HEK293 (cell line): ENCODE measurements at regions not wholly inside any gene's neighbourhood (a gene's known extent, or its start where the extent isn't known, plus 50 kb on each side); places are given as distances from the start of the nearest gene placed in this dataset.

ENCODE experiments used
- CTCF ChIA-PET: fragments of 350-600 bp; formaldehyde crosslinking; extraction: SDS; loops from one replicate; lab custom pipeline; 2021; ENCODE audit warnings: antibody characterized with exemption; lab: Yijun Ruan, JAX
- POLR2A ChIA-PET: fragments of 300-600 bp; formaldehyde crosslinking; extraction: SDS; loops from one replicate; lab custom pipeline; 2020; ENCODE audit warnings: antibody characterized with exemption, inconsistent platforms; lab: Yijun Ruan, JAX
- H3K27ac ChIP-seq: fragments of 200-500 bp; sonication (Bioruptor generic); 2 replicates; pipeline ENCODE4 v1.5.1; 2014; ENCODE audit warnings: low read depth, low read length, control low read depth, inconsistent platforms; ENCODE audit errors: extremely low read depth
- H3K36me3 ChIP-seq, 2 experiments: fragments of 200-500 bp in 1 of 2; sonication (Bioruptor generic) in 1 of 2; 1 replicate in 1 of 2; 2 replicates in 1 of 2; pipeline ENCODE4 v1.5.1; 2014 to 2017; ENCODE audit warnings: inconsistent platforms in 2 of 2, low read length in 2 of 2; ENCODE audit not compliant: control insufficient read depth in 2 of 2, insufficient read depth in 1 of 2
- H3K4me1 ChIP-seq: fragments of 200-500 bp; sonication (Bioruptor generic); 2 replicates; pipeline ENCODE4 v1.5.1; 2014; ENCODE audit warnings: mild to moderate bottlenecking, low read length, inconsistent platforms; ENCODE audit not compliant: control insufficient read depth, insufficient read depth
- H3K4me3 ChIP-seq: 2 replicates; pipeline ENCODE4 v1.5.1; 2011; ENCODE audit warnings: low read depth, mild to moderate bottlenecking, control low read depth, low read length, moderate library complexity
- H3K9me3 ChIP-seq: fragments of 200-500 bp; sonication (Bioruptor generic); 2 replicates; pipeline ENCODE4 v1.5.1; 2014; ENCODE audit warnings: low read depth, low read length, inconsistent platforms; ENCODE audit not compliant: control insufficient read depth, insufficient read depth
- GLI2 ChIP-seq: fragments of 450-650 bp; formaldehyde crosslinking; IDR thresholded peaks from 2 replicates; pipeline ENCODE4; 2017; ENCODE audit warnings: missing biosample characterization, missing genetic modification characterization, low read depth, borderline replicate concordance
- GLI4 ChIP-seq: fragments of 450-650 bp; formaldehyde crosslinking; IDR thresholded peaks from 2 replicates; pipeline ENCODE4 v1.5.1; 2016; ENCODE audit warnings: missing biosample characterization, missing genetic modification characterization
- HOXC10 ChIP-seq: sonication (generic); formaldehyde crosslinking; IDR thresholded peaks from 2 replicates; pipeline ENCODE4 v1.8.1; 2023; ENCODE audit warnings: mild to moderate bottlenecking, missing genetic modification reagents
- KLF1 ChIP-seq: fragments of 450-650 bp; formaldehyde crosslinking; IDR thresholded peaks from 2 replicates; pipeline ENCODE4 v1.5.1; 2016; ENCODE audit warnings: missing biosample characterization, missing genetic modification characterization
- KLF16 ChIP-seq: fragments of 450-650 bp; formaldehyde crosslinking; IDR thresholded peaks from 2 replicates; pipeline ENCODE4 v1.5.1; 2017; ENCODE audit warnings: missing biosample characterization, missing genetic modification characterization
- OSR2 ChIP-seq: fragments of 450-650 bp; formaldehyde crosslinking; IDR thresholded peaks from 2 replicates; pipeline ENCODE4 v1.5.1; 2016; ENCODE audit warnings: missing biosample characterization, missing genetic modification characterization
- ZFP69B ChIP-seq: fragments of 450-650 bp; formaldehyde crosslinking; IDR thresholded peaks from 2 replicates; pipeline ENCODE4 v1.5.1; 2016; ENCODE audit warnings: missing biosample characterization, missing genetic modification characterization
- ZIC2 ChIP-seq: fragments of 450-650 bp; formaldehyde crosslinking; IDR thresholded peaks from 2 replicates; pipeline ENCODE4 v1.5.1; 2016; ENCODE audit warnings: missing biosample characterization, missing genetic modification characterization
- ZNF155 ChIP-seq: fragments of 450-650 bp; formaldehyde crosslinking; IDR thresholded peaks from 2 replicates; pipeline ENCODE4 v1.5.1; 2016; ENCODE audit warnings: missing biosample characterization, missing genetic modification characterization
- ZNF221 ChIP-seq: fragments of 450-650 bp; formaldehyde crosslinking; IDR thresholded peaks from 2 replicates; pipeline ENCODE4 v1.5.1; 2017; ENCODE audit warnings: missing biosample characterization, missing genetic modification characterization, borderline replicate concordance
- ZNF302 ChIP-seq: fragments of 450-650 bp; formaldehyde crosslinking; IDR thresholded peaks from 2 replicates; pipeline ENCODE4 v1.5.1; 2016; ENCODE audit warnings: missing biosample characterization, missing genetic modification characterization, low read depth
- ZNF354C ChIP-seq: fragments of 450-650 bp; formaldehyde crosslinking; IDR thresholded peaks from 2 replicates; pipeline ENCODE4 v1.5.1; 2016; ENCODE audit warnings: missing biosample characterization, missing genetic modification characterization, low read depth, borderline replicate concordance
- ZNF37A ChIP-seq: fragments of 450-650 bp; IDR thresholded peaks from 2 replicates; pipeline ENCODE4 v1.5.1; 2018; ENCODE audit warnings: missing biosample characterization, missing genetic modification characterization
- ZNF426 ChIP-seq: fragments of 450-650 bp; formaldehyde crosslinking; IDR thresholded peaks from 2 replicates; pipeline ENCODE4 v1.5.1; 2017; ENCODE audit warnings: missing biosample characterization, missing genetic modification characterization, mild to moderate bottlenecking, inconsistent platforms, moderate library complexity
- ZNF48 ChIP-seq: fragments of 450-650 bp; formaldehyde crosslinking; IDR thresholded peaks from 2 replicates; pipeline ENCODE4 v1.5.1; 2016; ENCODE audit warnings: missing biosample characterization, missing genetic modification characterization
- ZNF544 ChIP-seq: fragments of 450-650 bp; formaldehyde crosslinking; IDR thresholded peaks from 2 replicates; pipeline ENCODE4 v1.5.0; 2017; ENCODE audit warnings: missing biosample characterization, missing genetic modification characterization
- ZNF596 ChIP-seq: fragments of 450-650 bp; IDR thresholded peaks from 2 replicates; pipeline ENCODE4 v1.5.0; 2018; ENCODE audit warnings: missing biosample characterization, mild to moderate bottlenecking, missing genetic modification characterization, moderate library complexity
- ZNF837 ChIP-seq: fragments of 450-650 bp; formaldehyde crosslinking; IDR thresholded peaks from 2 replicates; pipeline ENCODE4 v1.5.1; 2016; ENCODE audit warnings: missing biosample characterization, missing genetic modification characterization
- ZSCAN23 ChIP-seq: fragments of 450-650 bp; formaldehyde crosslinking; IDR thresholded peaks from 2 replicates; pipeline ENCODE4 v1.5.1; 2016; ENCODE audit warnings: missing biosample characterization, missing genetic modification characterization
- TF ChIP-seq, protein P1 (sequence below): fragments of 450-650 bp; formaldehyde crosslinking; IDR thresholded peaks from 2 replicates; pipeline ENCODE4 v1.5.1; 2016; ENCODE audit warnings: missing biosample characterization, missing genetic modification characterization
- TF ChIP-seq, protein P2 (sequence below): fragments of 450-650 bp; IDR thresholded peaks from 2 replicates; pipeline ENCODE4 v1.5.1; 2018; ENCODE audit warnings: missing biosample characterization, mild to moderate bottlenecking, missing genetic modification characterization
- TF ChIP-seq, protein P3 (sequence below): fragments of 450-650 bp; formaldehyde crosslinking; IDR thresholded peaks from 2 replicates; pipeline ENCODE4 v1.5.1; 2016; ENCODE audit warnings: missing biosample characterization, missing genetic modification characterization, low read depth

DNA sequence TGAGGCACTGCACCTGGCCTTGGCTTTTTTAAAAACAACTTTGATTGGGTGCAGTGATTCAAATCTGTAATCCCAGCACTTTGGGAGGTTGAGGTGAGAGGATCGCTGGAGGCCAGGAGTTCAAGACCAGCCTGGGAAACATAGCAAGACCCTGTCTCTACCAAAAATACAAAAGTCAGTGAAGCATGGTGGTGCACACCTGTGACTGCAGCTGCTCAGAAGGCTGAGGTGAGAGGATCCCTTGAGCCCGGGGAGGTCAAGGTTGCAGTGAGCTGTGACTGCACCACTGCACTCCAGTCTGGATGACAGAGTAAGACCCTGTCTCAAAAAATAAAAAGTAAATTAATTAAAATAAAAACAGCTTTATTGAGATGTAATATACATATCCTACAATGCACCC, 84.9 kb downstream of the NPTX2 start:
- CTCF ChIA-PET = interaction anchor here (1.0 to 1.5 kb wide), 2 partner anchors 44 to 281 kb away, joined by 3 to 4 read pairs; no protein-coding TSS in a partner anchor
- TF ChIP-seq KLF1 = no peak
- TF ChIP-seq HOXC10 (CRISPR knock-in tag) = no peak
- no peak for TF ChIP-seq ZFP69B (tag by site-specific recombination)
- no peak for TF ChIP-seq GLI4
- no peak for TF ChIP-seq ZNF37A (tag by site-specific recombination)
- TF ChIP-seq ZNF302 (tag by site-specific recombination) = no peak
- TF ChIP-seq, protein P1, sequence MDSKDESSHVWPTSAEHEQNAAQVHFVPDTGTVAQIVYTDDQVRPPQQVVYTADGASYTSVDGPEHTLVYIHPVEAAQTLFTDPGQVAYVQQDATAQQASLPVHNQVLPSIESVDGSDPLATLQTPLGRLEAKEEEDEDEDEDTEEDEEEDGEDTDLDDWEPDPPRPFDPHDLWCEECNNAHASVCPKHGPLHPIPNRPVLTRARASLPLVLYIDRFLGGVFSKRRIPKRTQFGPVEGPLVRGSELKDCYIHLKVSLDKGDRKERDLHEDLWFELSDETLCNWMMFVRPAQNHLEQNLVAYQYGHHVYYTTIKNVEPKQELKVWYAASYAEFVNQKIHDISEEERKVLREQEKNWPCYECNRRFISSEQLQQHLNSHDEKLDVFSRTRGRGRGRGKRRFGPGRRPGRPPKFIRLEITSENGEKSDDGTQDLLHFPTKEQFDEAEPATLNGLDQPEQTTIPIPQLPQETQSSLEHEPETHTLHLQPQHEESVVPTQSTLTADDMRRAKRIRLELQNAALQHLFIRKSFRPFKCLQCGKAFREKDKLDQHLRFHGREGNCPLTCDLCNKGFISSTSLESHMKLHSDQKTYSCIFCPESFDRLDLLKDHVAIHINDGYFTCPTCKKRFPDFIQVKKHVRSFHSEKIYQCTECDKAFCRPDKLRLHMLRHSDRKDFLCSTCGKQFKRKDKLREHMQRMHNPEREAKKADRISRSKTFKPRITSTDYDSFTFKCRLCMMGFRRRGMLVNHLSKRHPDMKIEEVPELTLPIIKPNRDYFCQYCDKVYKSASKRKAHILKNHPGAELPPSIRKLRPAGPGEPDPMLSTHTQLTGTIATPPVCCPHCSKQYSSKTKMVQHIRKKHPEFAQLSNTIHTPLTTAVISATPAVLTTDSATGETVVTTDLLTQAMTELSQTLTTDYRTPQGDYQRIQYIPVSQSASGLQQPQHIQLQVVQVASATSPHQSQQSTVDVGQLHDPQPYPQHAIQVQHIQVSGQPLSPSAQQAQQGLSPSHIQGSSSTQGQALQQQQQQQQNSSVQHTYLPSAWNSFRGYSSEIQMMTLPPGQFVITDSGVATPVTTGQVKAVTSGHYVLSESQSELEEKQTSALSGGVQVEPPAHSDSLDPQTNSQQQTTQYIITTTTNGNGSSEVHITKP (tag by site-specific recombination) = no peak
- TF ChIP-seq GLI2 (tag by site-specific recombination) = no peak
- TF ChIP-seq ZIC2 = no peak
- TF ChIP-seq ZNF426 = no peak
- no peak for TF ChIP-seq ZNF48 (tag by site-specific recombination)
- TF ChIP-seq ZSCAN23 (tag by site-specific recombination) = no peak
- no peak for TF ChIP-seq KLF16 (tag by site-specific recombination)
- TF ChIP-seq, all 188 proteins: peak for 0
- H3K36me3 ChIP-seq = no peaks in the 10 kb centered on the region
- no peaks in the 10 kb centered on the region for H3K9me3 ChIP-seq
- H3K27ac ChIP-seq = no peak overlapping the region
- no peaks in the 10 kb centered on the region for H3K4me1 ChIP-seq
- POLR2A ChIA-PET = no interaction called here
- no peak overlapping the region for H3K4me3 ChIP-seq

DNA sequence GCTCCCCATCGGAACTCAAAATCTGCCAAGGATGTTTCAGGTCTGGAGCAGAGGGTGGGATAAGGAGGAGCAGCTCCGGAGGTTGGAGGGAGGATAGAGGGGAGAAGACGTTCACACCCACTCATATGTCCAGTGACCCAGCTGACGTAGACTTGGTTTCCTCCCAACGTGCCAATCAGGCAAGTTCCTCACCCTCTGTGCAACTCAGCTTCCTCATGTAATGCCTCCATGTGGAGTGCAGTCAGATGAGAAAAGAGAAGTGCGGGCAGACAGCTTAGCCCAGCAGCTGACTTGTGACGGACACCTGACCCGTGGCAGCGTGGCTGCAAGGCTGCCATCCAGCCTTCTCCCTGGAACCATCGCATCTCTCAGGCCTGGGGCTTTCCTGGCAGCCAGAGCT, 86.8 kb downstream of the NPTX2 start:
- H3K4me1 ChIP-seq = no peaks in the 10 kb centered on the region
- no peak overlapping the region for H3K27ac ChIP-seq
- TF ChIP-seq ZNF155 (tag by site-specific recombination) = no peak
- no peak for TF ChIP-seq ZNF221 (tag by site-specific recombination)
- TF ChIP-seq ZNF596 (tag by site-specific recombination) = no peak
- no peak for TF ChIP-seq OSR2 (tag by site-specific recombination)
- TF ChIP-seq, protein P2, sequence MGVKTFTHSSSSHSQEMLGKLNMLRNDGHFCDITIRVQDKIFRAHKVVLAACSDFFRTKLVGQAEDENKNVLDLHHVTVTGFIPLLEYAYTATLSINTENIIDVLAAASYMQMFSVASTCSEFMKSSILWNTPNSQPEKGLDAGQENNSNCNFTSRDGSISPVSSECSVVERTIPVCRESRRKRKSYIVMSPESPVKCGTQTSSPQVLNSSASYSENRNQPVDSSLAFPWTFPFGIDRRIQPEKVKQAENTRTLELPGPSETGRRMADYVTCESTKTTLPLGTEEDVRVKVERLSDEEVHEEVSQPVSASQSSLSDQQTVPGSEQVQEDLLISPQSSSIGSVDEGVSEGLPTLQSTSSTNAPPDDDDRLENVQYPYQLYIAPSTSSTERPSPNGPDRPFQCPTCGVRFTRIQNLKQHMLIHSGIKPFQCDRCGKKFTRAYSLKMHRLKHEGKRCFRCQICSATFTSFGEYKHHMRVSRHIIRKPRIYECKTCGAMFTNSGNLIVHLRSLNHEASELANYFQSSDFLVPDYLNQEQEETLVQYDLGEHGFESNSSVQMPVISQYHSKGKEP = no peak
- TF ChIP-seq ZNF354C = no peak
- no peak for TF ChIP-seq ZNF544 (tag by site-specific recombination)
- TF ChIP-seq, protein P3, sequence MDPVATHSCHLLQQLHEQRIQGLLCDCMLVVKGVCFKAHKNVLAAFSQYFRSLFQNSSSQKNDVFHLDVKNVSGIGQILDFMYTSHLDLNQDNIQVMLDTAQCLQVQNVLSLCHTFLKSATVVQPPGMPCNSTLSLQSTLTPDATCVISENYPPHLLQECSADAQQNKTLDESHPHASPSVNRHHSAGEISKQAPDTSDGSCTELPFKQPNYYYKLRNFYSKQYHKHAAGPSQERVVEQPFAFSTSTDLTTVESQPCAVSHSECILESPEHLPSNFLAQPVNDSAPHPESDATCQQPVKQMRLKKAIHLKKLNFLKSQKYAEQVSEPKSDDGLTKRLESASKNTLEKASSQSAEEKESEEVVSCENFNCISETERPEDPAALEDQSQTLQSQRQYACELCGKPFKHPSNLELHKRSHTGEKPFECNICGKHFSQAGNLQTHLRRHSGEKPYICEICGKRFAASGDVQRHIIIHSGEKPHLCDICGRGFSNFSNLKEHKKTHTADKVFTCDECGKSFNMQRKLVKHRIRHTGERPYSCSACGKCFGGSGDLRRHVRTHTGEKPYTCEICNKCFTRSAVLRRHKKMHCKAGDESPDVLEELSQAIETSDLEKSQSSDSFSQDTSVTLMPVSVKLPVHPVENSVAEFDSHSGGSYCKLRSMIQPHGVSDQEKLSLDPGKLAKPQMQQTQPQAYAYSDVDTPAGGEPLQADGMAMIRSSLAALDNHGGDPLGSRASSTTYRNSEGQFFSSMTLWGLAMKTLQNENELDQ (tag by site-specific recombination) = no peak
- no peak for TF ChIP-seq ZNF837
- ChIA-PET POLR2A (no interaction called here), CTCF (interaction anchor here (0.8 kb wide), 1 partner anchor 126 kb away, joined by 4 read pairs; no protein-coding TSS in a partner anchor)
- no peaks in the 10 kb centered on the region for H3K9me3 ChIP-seq
- no peaks in the 10 kb centered on the region for H3K36me3 ChIP-seq
- H3K4me3 ChIP-seq = no peak overlapping the region
